Brain microvascular endothelial cell (primary cell): ENCODE measurements at regions not wholly inside any gene's neighbourhood (a gene's known extent, or its start where the extent isn't known, plus 50 kb on each side); places are given as distances from the start of the nearest gene placed in this dataset.

Experiments
- DNase-seq: peaks from one replicate; pipeline ENCODE4 v3.0.0-alpha.2; 2020
- H3K27ac ChIP-seq: fragments of 250-450 bp; sonication (Bioruptor Pico); 2 replicates; pipeline ENCODE4 v1.5.1; 2020; ENCODE audit warnings: mild to moderate bottlenecking, moderate library complexity
- H3K27me3 ChIP-seq: fragments of 250-450 bp; sonication (Bioruptor Pico); replicated peaks from 2 replicates; pipeline ENCODE4 v1.5.1; 2020; ENCODE audit warnings: mild to moderate bottlenecking
- H3K36me3 ChIP-seq: fragments of 250-450 bp; sonication (Bioruptor Pico); replicated peaks from 2 replicates; pipeline ENCODE4 v1.5.1; 2020; ENCODE audit warnings: mild to moderate bottlenecking
- H3K4me3 ChIP-seq: 2 replicates; pipeline ENCODE4 v1.5.1; 2011; ENCODE audit warnings: low read depth, mild to moderate bottlenecking, control low read depth, low read length, moderate library complexity
- in situ Hi-C: cut with HindIII; loops from 2 replicates; pipeline ENCODE4 v1.10.0; 2017; ENCODE audit warnings: low sequenced_read_pairs, low pct_ligation_motif_present
- TF ChIP-seq, protein P1 (sequence below): IDR thresholded peaks from 2 replicates; pipeline ENCODE4 v1.5.1; 2011; ENCODE audit warnings: low read depth, mild to moderate bottlenecking, moderate library complexity, low read length, control low read depth, inconsistent platforms; ENCODE audit errors: missing control alignments

DNA sequence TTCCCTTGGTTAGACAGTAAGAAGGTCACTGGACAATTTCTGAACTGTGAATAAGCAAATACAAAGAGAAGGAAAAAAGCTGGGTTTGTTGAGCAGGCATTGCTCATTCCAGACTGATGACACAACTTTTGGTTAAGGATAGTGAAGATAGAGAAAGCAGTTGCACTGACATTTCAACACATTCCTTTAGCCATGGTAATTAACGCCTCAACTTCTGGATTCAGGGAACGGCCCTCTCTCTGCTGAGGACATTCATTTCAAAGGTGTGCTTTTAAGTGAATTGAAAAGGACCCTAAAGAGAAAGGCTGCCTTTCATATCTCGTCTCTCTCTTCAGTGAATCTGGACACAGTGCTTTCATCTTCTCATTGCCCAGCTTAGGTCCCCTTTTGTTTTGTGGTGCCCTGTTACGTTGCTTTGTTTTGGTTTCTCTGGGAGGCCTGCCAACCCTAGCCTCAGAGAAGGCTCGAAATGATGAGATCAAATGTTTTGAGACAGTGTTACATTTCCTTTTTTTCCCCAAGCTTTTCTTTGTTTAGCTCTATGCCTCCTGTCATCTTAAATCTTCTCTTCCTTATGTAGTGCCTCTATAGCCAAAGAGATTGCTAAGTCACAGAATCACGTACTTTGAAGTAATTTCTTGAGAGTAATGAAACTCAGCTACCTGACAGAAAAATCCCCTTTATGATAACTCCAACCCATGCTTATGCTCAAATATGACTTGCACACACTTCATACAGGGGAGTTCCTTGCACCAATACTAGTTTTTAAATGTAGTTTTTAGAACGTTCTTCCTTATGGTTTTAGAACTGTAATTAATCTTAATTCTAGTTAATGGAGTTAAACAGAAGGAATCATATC, 94.4 kb upstream of the IFNE start:
- H3K4me3 ChIP-seq = peak overlapping the region; percentile 24
- H3K27ac ChIP-seq = peak overlapping the region; percentile 92
- in situ Hi-C loops = loop anchor here (25.0 kb wide), 1 partner anchor 111 kb away; no protein-coding TSS in a partner anchor

DNA sequence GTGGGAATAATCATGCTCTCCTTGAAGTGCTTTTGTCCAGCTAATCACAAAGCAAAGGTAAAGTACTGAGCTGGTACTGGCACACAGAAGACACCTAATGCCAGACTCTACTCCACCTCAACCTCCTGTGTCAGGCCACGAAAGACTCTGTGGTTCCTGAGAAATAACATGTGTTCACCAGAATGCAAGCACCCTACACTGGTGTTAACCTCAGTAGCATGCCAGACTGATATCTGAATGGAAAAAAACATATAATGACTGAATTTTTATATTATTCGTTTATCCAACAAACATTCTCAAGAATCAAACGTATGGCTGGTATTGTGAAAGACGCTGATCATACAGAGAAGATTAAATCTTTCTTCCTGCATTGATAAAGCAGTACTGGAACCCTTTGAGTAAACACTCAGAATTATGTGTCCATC, 97.1 kb upstream of the IFNE start:
- Histone ChIP-seq H3K4me3 (no peak overlapping the region), H3K36me3 (no peaks in the 10 kb centered on the region), H3K27ac (no peak overlapping the region), H3K27me3 (no peaks in the 10 kb centered on the region)
- in situ Hi-C loops = loop anchor here (25.0 kb wide), 1 partner anchor 108 kb away; no protein-coding TSS in a partner anchor
- TF ChIP-seq, protein P1, sequence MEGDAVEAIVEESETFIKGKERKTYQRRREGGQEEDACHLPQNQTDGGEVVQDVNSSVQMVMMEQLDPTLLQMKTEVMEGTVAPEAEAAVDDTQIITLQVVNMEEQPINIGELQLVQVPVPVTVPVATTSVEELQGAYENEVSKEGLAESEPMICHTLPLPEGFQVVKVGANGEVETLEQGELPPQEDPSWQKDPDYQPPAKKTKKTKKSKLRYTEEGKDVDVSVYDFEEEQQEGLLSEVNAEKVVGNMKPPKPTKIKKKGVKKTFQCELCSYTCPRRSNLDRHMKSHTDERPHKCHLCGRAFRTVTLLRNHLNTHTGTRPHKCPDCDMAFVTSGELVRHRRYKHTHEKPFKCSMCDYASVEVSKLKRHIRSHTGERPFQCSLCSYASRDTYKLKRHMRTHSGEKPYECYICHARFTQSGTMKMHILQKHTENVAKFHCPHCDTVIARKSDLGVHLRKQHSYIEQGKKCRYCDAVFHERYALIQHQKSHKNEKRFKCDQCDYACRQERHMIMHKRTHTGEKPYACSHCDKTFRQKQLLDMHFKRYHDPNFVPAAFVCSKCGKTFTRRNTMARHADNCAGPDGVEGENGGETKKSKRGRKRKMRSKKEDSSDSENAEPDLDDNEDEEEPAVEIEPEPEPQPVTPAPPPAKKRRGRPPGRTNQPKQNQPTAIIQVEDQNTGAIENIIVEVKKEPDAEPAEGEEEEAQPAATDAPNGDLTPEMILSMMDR = no peak
- no peak for DNase-seq

More for the DNA sequence above, 94.4 kb upstream of the IFNE start:
- Histone ChIP-seq H3K36me3 (no peaks in the 10 kb centered on the region), H3K27me3 (no peaks in the 10 kb centered on the region)
- TF ChIP-seq, protein P1 = no peak
- peak; percentile 92 for DNase-seq

DNA sequence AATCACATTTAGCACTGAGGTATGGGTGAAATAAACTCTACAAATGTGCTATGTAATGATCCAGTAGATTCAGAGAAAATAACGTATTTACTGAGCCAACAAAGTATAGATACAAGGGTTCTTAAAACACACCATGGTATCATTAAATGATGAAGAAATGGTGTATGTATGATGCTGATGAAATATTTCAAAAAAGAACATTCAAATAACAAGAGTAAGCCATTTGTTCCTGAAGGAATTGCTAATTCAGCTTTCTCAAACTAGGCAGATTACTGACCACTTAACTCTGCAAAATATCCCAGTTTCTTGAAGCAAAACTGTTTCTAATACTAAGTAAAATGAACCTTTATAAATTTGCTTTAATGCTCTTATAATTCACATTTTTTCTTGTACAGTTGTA, 97.6 kb upstream of the IFNE start:
- Histone ChIP-seq H3K27ac (no peak overlapping the region), H3K36me3 (no peaks in the 10 kb centered on the region), H3K4me3 (no peak overlapping the region), H3K27me3 (no peaks in the 10 kb centered on the region)
- TF ChIP-seq, protein P1 = no peak
- in situ Hi-C loops = loop anchor here (25.0 kb wide), 1 partner anchor 108 kb away; no protein-coding TSS in a partner anchor
- DNase-seq = no peak

DNA sequence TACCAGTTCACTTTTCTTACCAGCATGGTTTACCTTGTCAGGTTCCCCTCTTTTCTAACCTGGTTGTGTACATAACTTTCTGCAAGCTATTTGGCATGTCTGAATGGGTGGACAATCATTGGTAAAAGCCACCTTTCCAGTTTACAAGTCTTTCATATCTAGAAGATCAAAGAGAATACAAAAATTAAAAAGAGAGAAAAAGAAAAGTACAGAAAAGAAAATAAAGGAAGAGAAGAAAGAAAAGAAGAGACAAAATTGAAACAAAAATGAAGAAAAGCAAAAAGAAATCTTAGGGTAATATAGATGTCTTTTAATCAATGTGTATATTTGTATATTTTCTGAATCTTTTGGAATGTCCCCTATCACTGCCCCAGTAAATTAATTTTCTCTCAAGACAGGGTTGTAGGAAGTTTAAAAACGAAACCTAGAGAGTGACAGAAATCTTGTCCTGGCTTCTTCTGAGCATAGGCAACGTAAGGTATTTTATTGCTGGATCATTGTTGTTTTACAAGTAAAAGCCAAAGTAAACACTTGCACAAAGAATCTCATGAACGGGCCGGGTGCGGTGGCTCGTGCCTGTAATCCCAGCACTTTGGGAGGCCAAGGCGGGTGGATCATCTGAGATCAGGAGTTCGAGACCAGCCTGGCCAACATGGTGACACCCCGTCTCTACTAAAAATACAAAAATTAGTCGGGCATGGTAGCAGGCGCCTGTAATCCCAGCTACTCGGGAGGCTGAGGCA, 98.7 kb upstream of the IFNE start:
- H3K36me3 ChIP-seq = no peaks in the 10 kb centered on the region
- TF ChIP-seq, protein P1 = no peak
- H3K4me3 ChIP-seq = no peak overlapping the region
- no peak overlapping the region for H3K27ac ChIP-seq
- in situ Hi-C loops = loop anchor here (25.0 kb wide), 1 partner anchor 106 kb away; no protein-coding TSS in a partner anchor
- no peaks in the 10 kb centered on the region for H3K27me3 ChIP-seq
- DNase-seq = peak; percentile 59

DNA sequence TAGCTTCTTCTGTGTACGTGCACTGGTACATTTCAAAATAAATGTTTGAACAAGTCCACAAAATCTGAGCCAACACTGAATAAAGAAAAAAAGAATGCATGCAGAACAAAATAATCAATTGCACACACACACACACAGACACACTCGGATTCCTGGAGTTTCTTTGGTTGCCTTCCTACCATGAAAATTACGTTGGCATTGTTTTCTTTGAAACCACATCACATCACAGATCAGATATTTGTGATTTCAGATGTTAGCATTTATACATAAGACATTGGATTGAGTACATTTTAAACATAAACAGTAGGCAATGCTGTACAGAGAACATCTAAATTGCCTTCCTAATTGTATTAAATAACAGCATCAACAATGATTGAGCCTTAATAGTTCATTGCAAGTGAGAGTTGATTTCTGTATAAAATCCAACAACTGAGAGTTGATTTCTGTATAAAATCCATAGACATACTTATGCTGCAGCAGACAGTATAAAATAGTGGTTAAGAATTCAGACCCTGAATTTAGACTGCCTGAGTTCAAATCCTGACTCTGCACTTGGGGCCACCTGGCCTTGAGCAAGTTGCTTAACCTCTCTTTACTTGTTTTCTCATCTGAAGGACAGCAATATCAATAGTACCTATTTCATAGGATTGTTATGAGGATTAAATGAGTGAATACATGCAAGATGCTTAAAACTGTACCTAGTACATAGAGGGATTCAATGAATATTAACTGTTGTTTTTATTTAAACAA, 101.7 kb upstream of the IFNE start:
- Histone ChIP-seq H3K27ac (no peak overlapping the region), H3K4me3 (no peak overlapping the region), H3K27me3 (no peaks in the 10 kb centered on the region), H3K36me3 (no peaks in the 10 kb centered on the region)
- in situ Hi-C loops = loop anchor here (25.0 kb wide), 1 partner anchor 103 kb away; no protein-coding TSS in a partner anchor
- TF ChIP-seq, protein P1 = no peak
- no peak for DNase-seq
